NCI-H2107 treated with DMSO at 0.1 percent for 48 hours (cell line): ENCODE measurements at regions not wholly inside any gene's neighbourhood (a gene's known extent, or its start where the extent isn't known, plus 50 kb on each side); places are given as distances from the start of the nearest gene placed in this dataset.

Experiments
- DNase-seq: peaks from one replicate; lab custom pipeline; 2025; ENCODE audit not compliant: unreplicated experiment; lab: John Stamatoyannopoulos, UW

- DNase-seq = no peak
Observed at GRCh38 chr18:25814841-25815458, 275.5 kb downstream of the SS18 start.

GRCh38 chr18:25813110-25813509, 277.3 kb downstream of the SS18 start:
- no peak for DNase-seq

- DNase-seq = no peak
Observed at GRCh38 chr18:25810736-25811135, 279.7 kb downstream of the SS18 start.

- DNase-seq = no peak
Observed at GRCh38 chr18:25805939-25806338, 284.5 kb downstream of the SS18 start.

GRCh38 chr18:25805323-25805722, 285.1 kb downstream of the SS18 start:
- no peak for DNase-seq

- no peak for DNase-seq
Observed at GRCh38 chr18:25799231-25799630, 291.2 kb downstream of the SS18 start.

- DNase-seq = no peak
Observed at GRCh38 chr18:25798046-25798445, 292.4 kb downstream of the SS18 start.

- no peak for DNase-seq
Observed at GRCh38 chr18:25795213-25795612, 295.2 kb downstream of the SS18 start.

- DNase-seq = no peak
Observed at GRCh38 chr18:25787276-25787675, 303.1 kb downstream of the SS18 start.

- DNase-seq = no peak
Observed at GRCh38 chr18:25786758-25787157, 303.7 kb downstream of the SS18 start.

GRCh38 chr18:25780105-25780504, 310.3 kb downstream of the SS18 start:
- DNase-seq = no peak

- DNase-seq = no peak
Observed at GRCh38 chr18:25771796-25772195, 318.6 kb downstream of the SS18 start.

- no peak for DNase-seq
Observed at GRCh38 chr18:25764777-25765176, 325.6 kb downstream of the SS18 start.

- no peak for DNase-seq
Observed at GRCh38 chr18:25759111-25759510, 331.3 kb downstream of the SS18 start.

GRCh38 chr18:25743646-25744151, 346.7 kb downstream of the SS18 start:
- no peak for DNase-seq

GRCh38 chr18:25739376-25739775, 351.0 kb downstream of the SS18 start:
- DNase-seq = no peak

GRCh38 chr18:25737710-25738311, 352.6 kb downstream of the SS18 start:
- DNase-seq = no peak

- DNase-seq = no peak
Observed at GRCh38 chr18:25736516-25736915, 353.9 kb downstream of the SS18 start.

- DNase-seq = no peak
Observed at GRCh38 chr18:25735459-25735858, 355.0 kb downstream of the SS18 start.

GRCh38 chr18:25734336-25734735, 356.1 kb downstream of the SS18 start:
- DNase-seq = no peak

GRCh38 chr18:25732862-25733261, 357.6 kb downstream of the SS18 start:
- DNase-seq = no peak

GRCh38 chr18:25729072-25729471, 361.3 kb downstream of the SS18 start:
- DNase-seq = no peak
